GM19324 (cell line): ENCODE measurements at regions not wholly inside any gene's neighbourhood (a gene's known extent, or its start where the extent isn't known, plus 50 kb on each side); places are given as distances from the start of the nearest gene placed in this dataset.
"Not testable (repeated sequence)": the region's sequence is repeated elsewhere in the genome, so short reads cannot be mapped to it uniquely, and the experiment has no call there.

Experiments used
- ATAC-seq: cut with Tn5 transposase; IDR thresholded peaks from one replicate; pipeline ENCODE4 v1.9.1; 2021; ENCODE audit warnings: mild to moderate bottlenecking, moderate library complexity; ENCODE audit not compliant: unreplicated experiment, low FRiP score

GRCh38 chr9:30411571-30411970, 1972.9 kb upstream of the ACO1 start:
- no peak for ATAC-seq

DNA sequence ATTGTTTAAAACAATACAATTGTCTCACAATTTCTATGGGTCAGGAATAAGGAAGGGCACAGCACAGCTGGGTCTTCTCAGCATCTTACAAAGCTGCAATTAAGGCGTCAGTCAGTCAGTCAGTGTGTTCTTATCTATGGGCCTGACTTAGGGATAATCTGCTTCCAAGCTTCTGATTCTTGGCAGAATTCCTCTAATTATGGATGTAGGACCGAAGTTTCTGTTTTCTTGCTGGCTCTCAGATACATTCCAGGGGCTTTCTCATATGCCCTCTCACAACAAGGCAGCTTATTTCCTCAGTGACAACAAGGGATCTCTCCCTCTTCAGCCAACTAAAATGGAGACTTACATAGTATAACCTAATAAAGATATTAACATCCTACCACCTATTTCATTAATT, 1925.3 kb upstream of the ACO1 start:
- no peak for ATAC-seq

GRCh38 chr9:30476826-30477225, 1907.6 kb upstream of the ACO1 start:
- ATAC-seq, result no peak

- no peak for ATAC-seq
Observed at GRCh38 chr9:30478684-30479083, 1905.8 kb upstream of the ACO1 start.

DNA sequence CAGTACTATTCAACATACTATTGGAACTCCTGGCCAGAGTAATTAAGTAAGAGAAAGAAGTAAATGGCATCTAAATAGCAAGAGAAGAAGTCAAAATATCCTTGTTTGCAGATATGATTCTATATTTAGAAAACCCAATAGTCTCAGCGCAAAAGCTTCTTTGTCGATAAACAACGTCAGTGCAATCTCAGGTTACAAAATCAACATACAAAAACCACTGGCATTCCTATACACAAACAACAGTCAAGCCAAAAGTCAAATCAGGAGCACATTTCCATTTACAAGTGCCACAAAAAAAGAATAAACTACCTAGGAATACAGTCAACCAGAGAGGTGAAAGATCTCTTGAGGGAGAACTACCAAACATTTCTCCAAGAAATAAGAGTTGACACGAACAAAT, 1901.9 kb upstream of the ACO1 start:
- no peak for ATAC-seq

DNA sequence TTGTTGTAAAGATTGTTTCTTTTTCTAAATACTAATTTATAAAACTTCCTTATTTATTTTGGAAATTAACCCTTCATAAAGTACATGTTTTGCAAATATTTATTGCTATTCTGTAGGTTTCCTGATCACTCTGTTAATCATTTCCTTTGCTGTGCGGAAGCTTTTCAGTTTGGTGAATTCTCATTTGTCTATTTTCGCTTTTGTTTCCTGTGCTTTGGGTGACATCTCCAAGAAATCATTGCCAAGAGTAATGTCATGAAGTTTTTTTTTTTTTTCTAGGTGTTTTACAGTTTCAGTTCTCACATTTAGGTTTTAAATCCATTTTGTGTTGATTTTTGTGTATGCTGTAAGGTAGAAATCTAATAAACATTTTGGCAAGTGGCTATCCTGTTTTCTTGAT, 1899.8 kb upstream of the ACO1 start:
- ATAC-seq, result no peak

- ATAC-seq, result no peak
Observed at GRCh38 chr9:30504502-30504905, 1879.9 kb upstream of the ACO1 start.

- ATAC-seq, result no peak
Observed at GRCh38 chr9:30505311-30505710, 1879.1 kb upstream of the ACO1 start.

GRCh38 chr9:30506749-30507148, 1877.7 kb upstream of the ACO1 start:
- ATAC-seq, result no peak

DNA sequence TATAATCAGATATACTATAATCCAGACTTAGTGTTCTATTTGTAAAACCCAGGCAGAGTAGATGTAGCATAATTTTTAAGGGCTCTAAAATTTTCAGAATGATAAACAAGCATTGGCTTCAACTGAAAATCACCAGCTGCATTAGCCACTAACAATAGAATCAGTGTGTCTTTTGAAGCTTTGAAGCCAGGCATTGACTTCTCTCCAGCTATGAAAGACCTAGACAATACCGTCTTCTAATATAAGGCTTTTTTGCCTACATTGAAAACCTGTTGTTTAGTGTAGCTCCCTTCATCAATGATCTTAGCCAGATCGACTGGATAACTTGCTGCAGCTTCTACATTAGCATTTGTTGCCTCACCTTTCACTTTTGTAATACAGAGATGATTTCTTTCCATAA, 1877.3 kb upstream of the ACO1 start:
- ATAC-seq, result no peak

DNA sequence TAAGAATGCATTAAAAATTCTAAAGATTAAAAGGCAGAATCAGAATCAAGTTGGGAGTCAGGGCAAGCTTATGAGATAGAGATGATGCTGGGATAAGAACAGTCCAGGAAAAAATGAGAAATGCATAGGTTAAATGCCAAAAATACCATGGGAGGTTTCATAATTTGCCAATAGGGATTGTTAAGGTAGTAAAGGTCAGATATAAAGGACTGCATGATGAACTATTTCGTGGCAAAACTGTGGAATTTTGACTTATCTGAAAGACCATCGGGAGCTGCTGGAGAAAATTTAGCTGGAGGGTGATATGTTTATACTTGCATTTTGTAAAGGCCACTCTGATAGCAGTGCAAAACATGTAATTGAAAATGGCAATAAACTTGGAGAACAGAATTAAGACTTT, 1872.8 kb upstream of the ACO1 start:
- ATAC-seq, result no peak

DNA sequence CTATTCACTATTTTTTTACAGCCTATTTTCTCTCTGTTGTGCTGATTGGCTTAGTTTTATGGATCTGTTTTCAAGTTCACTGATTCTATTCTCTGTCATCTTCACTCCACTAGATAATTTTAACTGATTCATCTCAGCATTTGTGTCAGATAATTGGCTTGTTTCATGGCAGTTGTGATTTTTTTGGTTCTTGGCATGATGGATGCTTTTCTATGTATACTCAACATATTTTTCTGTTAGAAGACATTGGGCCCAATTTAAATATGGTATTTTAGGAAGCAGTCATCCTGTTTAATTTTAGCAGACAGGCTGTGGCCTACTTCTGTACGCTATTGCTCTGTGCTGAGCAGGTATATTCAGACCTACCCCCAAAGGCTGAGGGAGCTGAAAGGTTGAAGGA, 1865.3 kb upstream of the ACO1 start:
- ATAC-seq, result no peak

DNA sequence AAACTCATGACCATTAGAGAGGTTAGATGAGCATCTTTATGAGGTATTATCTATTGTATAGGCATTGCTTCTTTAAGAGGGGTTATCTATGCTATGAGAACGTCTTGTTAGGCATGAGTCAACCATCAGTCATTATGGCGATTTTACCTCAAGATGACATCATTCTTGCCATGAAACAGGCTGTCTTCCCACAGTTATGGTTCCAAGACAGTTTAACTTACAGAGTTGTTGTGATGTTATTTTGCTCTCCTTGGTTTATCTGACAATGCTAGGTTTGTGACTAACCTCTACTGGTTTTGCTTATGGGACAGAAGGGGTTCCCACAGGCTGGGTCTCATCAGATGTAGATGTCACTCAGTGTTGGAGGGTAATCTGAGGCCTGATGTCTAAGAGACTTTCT, 1864.7 kb upstream of the ACO1 start:
- no peak for ATAC-seq

DNA sequence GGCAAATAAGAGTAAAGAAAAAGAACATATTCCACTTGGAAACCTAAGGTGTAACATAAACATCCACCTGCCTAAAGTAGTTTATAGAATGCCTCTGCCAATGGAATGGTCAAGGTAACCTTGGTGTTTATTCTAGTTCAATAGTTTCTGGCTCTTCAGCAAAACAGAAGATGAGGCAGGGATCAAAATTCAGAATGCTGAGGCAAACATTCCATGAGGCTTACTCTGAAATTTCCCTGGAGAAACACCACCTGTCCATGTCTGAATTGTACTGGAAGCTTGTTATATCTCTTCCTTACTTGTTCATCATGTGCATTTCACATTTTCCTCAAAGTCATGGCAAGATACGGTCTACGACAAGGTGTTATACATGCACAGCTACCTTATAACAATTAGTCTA, 1862.4 kb upstream of the ACO1 start:
- no peak for ATAC-seq

- no peak for ATAC-seq
Observed at GRCh38 chr9:30522486-30522885, 1862.0 kb upstream of the ACO1 start.

- no peak for ATAC-seq
Observed at GRCh38 chr9:30524311-30524710, 1860.1 kb upstream of the ACO1 start.

- no peak for ATAC-seq
Observed at GRCh38 chr9:30534455-30534854, 1850.0 kb upstream of the ACO1 start.

- no peak for ATAC-seq
Observed at GRCh38 chr9:30534896-30535295, 1849.5 kb upstream of the ACO1 start.

DNA sequence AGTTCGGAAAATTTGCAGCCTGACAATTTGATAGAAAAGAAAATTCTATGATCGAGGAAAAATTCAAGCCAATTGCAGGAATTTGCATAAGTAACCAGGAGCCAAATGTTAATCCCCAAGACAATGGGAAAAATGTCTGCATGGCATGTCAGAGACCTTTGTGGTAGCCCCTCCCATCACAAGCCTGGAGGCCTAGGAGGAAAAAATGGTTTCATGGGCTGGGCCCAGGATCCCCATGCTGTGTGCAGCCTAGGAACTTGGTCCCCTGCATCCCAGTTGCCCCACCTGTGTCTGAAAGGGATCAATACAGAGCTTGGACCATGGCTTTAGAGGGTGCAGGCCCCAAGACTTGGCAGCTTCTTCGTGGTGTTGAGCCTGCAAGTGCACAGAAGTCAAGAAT, 1847.9 kb upstream of the ACO1 start:
- no peak for ATAC-seq

DNA sequence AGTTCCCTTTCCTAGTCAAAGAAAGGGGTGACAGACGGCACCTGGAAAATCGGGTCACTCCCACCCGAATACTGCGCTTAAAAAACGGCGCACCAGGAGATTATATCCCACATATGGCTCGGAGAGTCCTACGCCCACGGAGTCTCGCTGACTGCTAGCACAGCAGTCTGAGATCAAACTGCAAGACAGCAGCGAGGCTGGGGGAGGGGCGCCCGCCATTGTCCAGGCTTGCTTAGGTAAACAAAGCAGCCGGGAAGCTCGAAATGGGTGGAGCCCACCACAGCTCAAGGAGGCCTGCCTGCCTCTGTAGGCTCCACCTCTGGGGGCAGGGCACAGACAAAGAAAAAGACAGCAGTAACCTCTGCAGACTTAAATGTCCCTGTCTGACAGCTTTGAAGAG, 1844.7 kb upstream of the ACO1 start:
- ATAC-seq, result not testable (repeated sequence)

DNA sequence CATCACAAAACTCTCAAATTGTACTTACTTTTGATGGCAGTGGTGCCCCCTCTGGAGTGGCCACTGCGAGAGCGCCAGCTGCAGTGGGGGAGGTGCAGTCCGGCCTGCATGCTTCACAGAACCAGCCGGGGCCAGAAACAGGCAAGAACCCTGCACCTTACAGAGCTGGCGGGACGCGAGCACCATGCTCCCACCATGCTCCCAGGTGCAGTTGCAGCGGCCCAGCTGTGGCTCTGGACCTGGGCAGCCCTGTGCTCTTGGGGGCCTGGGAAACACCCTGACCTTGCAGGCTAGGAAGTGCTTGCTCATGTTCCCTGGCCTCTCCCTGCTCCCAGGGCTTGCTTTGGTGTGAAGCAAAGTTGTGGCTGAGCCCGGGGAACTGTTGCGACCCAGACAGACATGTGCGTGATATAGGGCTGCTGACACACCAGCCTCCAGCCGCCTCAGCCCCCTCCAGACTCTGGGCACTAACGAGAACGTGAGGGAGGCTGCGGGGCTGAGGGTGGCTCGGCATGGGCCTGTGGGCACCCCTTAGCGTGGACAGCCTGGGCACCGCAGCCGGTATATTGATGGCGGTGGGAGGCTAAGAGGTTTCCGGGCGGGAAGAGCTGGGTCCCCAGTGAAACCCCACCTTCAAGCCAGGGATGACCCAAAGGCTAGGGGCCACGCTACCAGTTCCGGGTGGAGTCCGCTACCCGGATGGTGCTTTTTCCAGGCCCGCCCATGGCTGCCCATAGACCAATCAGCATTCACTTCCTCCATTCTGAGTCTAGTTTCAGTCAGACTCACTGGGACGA, 1809.9 kb upstream of the ACO1 start:
- ATAC-seq, result no peak

DNA sequence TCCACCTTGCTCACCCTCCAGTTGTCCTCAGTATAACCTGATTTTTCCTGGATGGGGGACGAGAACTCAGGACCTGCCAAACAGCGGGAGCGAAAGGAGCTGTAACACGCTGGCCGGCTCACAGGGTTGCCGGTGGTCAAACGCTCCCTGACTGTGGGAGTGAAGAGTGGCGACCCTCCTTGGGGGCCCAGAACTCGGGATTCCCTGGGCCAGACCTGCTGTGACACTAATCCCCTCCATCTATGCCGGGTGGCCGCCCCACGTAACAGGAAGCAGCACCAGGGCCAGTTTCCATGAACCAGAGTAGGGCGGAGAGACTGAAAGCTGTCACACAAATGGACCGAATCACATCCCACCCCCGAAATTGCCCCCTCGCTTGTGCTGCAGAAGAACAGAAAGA, 1809.2 kb upstream of the ACO1 start:
- no peak for ATAC-seq

- no peak for ATAC-seq
Observed at GRCh38 chr9:30575691-30576090, 1808.8 kb upstream of the ACO1 start.
